ENCODE measurements at regions not wholly inside any gene's neighbourhood (a gene's known extent, or its start where the extent isn't known, plus 50 kb on each side); places are given as distances from the start of the nearest gene placed in this dataset.

GRCh38 chr4:177066746-177067145 is 242.9 kb upstream of the NEIL3 start:
- no peak for TF ChIP-seq CTCF (IDR thresholded peaks at IDR 0.05; ENCODE audit: extremely low read depth in 1 of 2, insufficient read depth in 1 of 2, low read depth in 1 of 2, low read length in 2 of 2)
- TF ChIP-seq POLR2AphosphoS5 (IDR thresholded peaks at IDR 0.05; ENCODE audit: insufficient read depth, low read depth, low read length): no peak
